NCI-H82 treated with DMSO at 0.1 percent for 48 hours (cell line): ENCODE measurements at regions not wholly inside any gene's neighbourhood (a gene's known extent, or its start where the extent isn't known, plus 50 kb on each side); places are given as distances from the start of the nearest gene placed in this dataset.
"Not testable (repeated sequence)": the region's sequence is repeated elsewhere in the genome, so short reads cannot be mapped to it uniquely, and the experiment has no call there.

Experiments used
- DNase-seq: peaks from one replicate; lab custom pipeline; 2025; ENCODE audit not compliant: unreplicated experiment; lab: John Stamatoyannopoulos, UW

DNA sequence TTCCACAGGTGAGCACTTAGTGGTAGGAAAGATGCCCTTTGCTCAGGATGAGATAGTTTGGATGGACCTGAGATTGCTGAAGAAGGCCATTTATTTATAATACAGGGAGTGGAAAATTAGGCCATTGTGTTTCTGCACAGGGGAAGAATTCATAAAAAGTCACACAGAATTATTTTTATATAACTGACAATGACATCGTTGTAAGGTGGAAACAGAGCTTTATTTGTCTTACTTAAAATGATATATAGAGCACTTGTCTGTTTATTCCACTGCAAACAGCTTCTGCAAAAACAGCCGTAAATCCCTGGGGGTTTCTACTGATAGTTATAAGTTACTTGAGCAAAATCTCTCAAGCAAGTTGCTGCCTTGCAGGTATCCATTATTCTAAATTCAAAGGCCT, 158.1 kb upstream of the ZNF521 start:
- no peak for DNase-seq

DNA sequence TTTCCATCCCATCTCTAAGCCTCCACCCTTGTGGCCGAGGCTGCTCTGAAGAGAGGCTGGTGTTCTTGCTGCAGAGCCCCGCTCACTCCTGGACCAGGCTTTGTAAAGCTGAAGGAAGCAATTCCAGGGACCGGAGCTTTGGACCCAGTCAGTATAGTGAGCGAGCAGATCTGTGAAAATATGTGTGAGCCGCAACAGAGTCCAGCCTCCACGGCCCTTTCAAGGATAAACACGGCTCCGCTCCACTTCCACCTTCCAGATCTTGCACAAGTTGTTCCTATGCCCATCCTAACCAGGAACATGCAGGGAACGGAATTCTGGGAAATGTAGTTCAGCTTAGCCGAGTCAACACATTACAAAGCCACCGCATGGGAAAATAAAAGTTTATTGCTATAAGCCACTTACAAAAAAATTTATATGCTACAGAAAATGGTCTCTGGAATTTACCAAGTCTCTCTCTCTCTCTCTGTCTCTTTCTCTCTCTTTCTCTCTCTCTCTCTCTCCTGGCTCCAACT, 151.7 kb upstream of the ZNF521 start:
- peak; percentile 13 for DNase-seq

DNA sequence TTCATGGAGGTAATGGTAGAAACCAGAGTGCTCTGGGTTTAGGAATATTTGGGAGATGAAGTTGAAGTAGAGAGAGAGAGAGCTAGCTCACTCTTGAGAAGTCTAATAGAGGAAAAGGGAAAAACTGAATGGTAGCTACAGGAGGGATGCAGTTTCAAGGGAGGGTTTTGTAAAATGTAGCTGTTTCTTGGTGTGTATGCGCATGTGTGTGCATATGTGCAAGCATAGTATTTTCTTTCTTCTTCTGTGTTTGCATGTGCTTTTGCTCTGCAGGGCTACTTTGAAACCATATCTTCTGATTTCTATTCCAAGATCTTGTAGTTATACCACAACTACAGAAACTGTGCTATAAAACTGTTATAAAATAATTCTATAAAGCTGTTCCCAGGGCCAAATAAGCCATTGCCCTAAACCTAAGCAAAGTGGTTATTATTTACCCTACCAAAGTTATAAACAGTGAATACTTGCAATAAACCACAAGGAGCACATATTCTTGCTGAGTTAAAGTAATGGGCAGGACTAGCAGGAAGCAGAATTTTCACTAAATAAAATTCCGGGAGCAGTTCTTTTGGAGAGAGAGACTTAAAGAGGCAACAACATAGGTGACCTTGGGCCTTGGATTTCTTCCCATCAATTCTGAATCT, 145.3 kb upstream of the ZNF521 start:
- no peak for DNase-seq

DNA sequence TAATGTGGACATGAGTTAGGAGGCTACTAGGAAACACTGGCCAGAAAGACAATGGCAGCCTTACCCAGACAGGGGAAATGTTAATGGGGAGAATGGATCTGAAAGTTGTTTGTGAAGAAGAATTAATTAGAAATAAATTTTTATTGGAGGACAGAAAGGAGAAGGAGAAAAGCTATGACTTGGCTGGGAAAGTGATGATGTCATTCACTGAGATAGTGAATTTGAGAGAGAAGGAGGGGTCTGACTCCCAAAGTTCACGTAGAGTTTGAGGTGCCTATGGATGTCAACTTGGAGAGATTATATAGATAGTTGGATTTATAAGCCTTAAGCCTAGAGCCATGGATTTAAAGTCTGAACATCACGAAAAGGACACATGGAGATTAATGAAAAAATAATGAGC, 144.6 kb upstream of the ZNF521 start:
- DNase-seq = no peak

DNA sequence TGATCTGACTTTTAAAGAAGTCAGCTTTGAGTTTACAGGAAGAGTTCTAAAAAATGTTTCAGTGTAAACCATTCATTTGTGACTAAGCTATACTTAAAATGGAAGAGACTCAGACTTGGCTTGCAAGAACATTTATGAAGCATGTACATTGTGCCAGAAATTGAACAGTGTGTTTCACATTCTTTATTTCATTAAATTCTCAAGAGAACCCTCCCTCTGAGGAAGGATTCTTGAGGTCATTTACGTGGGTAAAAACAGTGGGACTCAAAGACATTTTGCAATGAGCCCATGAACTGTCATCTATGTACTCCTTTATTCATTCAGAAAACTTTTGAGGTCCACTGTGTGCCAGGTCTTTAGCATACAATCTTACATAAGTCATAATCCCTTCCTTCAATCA, 143.6 kb upstream of the ZNF521 start:
- DNase-seq = no peak

DNA sequence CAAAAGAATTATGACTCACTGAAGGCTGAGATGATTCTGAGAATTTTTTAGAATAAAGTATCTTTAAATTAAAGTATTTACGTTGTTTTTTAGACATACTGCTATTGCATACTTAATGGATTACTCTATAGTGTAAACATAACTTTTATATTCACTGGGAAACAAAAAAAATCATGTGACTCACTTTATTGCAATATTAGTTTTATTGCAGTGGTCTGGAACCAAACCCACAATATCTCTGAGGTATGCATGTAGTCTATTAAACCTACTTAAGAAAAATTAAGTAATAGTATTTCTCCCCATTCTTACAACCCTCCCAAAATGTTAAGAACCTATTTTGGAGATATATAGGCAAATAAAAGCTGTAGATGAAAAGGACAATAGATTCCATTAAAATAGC, 142.9 kb upstream of the ZNF521 start:
- DNase-seq = no peak

DNA sequence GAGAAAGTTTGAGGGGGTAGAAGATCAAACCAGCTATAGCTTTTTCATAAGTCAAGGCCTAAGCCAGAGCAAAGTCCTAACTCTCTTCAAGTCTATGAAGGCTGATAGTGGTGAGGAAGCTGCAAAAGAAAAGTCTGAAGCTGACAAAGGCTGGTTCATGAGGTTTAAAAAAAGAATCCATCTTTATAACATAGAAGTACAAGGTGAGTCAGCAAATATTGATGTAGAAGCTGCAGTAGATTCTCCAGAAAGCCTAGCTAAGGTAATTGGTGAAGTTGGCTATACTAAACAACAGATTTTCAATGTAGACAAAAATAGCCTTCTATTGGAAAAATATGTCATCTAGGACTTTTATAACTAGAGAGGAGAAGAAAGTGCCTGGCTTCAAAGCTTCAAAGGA, 141.4 kb upstream of the ZNF521 start:
- DNase-seq = no peak

DNA sequence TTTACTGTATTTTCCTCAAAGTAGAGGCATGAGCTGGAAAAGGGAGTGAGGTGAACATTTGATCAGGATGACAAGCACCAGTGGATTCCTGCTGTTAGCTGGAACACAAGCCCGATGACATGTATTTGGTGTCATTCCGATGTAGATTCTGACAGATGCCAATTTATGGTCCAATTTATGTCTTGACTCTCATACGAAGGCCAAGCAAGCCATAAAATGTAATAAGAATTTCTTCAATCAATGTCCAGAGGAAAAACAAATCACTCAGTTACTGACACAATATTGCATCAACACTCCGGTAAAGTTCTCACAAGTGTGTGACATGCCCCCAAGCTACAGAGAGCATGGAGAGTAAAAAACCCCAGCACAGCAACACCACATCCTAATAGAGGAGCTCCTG, 138.3 kb upstream of the ZNF521 start:
- DNase-seq = no peak

DNA sequence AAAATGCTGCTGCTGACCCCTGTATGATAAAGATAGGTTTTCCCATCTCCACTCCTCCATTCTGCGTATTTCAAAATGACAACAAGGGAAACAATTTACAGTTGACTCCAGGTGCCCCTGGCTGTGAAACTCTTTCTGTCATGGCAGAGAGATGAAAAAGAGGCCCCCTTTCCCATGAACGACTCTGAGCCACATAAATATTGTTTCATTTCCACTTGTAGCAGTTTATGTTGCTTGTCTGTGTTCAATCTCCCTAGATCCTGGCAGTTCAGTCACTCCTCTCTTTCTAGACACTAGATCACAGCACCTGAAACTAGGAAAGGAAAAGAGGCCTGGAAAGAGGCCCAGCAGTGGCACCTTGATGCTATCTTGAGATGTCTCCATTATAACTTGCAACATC, 121.0 kb upstream of the ZNF521 start:
- no peak for DNase-seq

DNA sequence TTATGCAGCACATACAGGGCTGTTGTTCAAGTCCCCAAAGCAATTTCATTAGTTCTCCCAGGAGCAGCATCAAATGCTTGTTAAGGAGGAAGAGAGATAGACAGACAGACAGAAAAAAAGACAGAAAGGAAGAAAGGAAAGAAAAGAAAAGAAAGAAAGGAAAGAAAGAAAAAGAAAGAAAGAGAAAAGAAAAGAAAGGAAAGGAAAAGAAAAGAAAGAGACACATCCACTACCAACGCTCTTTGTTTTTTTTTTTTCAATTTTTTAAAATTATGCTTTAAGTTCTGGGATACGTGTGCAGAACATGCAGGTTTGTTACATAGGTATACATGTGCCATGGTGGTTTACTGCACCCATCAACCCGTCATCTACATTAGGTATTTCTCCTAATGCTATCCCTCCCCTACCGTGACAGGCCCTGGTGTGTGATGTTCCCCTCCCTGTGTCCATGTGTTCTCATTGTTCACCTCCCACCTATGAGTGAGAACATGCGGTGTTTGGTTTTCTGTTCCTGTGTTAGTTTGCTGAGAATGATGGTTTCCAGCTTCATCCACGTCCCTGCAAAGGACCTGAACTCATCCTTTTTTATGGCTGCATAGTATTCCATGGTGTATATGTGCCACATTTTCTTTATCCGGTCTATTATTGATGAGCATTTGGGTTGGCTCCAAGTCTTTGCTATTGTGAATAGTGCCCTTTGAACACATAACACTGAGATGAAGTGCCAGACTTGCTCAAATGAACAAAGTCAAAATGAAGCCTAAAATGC, 119.0 kb upstream of the ZNF521 start:
- DNase-seq = not testable (repeated sequence)

DNA sequence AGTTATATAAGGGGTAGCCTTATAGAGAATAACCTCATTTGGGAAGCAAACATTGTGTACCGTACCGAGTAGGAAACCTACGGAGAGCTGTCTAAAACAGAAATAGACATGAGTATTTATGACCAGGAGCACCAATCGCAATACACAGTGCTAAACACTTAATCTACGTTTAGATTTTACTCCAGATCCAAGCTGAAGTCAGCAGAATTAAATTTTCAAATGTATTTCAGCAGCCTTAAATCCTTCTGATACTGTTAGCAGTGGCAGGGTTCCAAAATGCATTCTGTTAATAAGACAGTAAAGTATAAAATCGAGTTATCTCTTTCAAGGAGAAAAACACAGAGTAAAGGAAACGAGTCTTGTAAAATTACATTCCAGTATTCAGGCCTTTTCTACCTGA, 118.1 kb upstream of the ZNF521 start:
- no peak for DNase-seq

DNA sequence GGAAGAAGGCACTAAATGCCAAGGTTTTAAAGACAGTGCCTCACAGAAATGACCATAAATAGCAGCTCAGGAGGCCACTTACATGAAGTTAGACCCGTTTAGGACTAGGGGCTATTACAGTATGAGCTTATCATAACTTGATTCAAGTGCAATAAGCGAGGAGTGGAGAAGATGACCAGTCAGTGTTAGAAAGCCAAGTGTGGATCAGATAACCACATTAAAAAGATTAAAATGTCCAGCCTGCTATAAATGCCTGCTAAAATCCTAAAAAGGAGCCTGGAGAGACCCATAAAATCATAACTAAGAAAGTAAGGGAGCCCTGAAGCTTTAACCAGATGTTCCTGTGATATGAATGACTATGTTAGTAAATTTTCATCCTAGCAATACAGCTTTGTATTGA, 117.5 kb upstream of the ZNF521 start:
- no peak for DNase-seq

DNA sequence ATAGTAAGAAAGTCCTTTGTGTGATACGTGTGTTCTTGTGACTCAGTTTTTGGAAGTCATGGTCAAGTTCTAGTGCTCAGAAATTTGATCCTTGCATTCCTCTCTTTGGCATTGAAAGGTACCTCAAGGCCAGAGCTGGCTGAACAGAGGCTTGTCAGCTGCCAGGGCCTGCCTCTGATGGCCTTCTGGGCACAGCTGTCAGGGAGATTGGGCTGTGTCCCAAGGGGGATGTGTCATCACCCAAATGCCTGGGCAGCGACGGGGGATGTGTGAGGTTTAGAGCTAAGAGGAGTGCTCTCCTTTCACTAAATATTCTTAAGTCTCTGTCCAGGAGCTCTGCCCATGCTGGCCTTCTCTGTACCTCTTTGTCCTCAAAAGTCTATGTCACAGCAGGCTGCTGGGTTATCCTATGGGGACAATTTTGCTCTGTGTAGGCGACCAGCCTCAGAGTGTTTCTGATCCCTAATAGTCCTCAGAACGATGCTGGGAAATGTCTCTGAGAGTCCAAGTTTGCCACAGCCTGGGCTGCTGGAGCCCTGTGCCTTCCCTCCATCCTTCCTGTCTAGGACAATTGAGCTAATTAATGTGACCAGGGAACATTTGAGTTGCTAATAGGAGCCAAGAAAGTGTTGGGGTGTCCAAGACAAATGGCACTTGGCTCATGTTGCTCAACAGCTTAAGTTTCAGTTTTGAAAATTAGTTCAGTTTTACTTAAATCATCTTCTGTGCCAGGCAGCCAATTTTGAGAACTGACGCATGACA, 115.4 kb upstream of the ZNF521 start:
- peak; percentile 10 for DNase-seq

DNA sequence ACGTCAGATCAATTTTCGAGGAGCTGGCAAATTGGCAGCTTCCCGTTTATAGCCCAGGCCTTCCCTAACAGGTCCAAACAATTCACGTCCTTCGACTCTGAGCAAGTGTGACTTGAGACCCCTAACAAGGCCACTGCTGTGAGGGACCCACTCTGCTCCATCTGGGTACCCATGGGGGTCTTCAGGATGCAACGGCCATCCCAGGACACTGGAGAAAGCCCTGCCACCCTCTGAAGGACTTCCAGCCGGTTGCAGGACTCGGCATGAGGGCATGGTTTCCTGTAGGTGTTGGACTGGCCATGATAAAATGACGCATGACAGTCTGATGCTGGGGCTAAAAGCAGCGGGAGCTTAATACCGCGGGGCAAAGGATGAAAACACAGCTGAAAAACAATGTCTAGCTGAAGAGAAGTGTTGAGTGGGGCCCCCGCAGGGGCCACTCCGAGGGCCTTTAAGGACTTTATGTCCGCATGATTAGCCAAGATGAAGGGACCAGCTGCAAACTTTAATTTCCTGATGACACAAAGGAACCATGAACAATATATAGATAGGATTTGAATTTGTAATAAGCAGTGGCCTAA, 113.3 kb upstream of the ZNF521 start:
- DNase-seq = no peak

DNA sequence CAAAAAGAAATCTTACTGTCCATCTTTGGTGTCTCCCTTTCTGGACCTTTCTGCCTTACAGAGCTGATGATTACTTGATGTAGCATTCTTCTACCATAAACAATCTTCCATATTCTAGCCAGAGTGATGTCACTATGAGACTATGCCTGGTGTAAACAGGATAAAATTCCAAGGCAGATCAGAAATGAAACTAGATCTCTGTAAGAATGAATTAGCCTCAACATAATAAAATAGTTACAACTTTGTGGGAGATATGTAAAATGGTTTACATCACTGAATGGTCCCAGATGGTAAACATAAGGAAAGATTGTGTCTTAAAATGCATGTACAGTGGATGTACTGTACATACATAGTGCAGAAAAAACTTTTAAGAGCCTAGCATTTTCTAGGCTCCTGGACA, 112.3 kb upstream of the ZNF521 start:
- DNase-seq = no peak

DNA sequence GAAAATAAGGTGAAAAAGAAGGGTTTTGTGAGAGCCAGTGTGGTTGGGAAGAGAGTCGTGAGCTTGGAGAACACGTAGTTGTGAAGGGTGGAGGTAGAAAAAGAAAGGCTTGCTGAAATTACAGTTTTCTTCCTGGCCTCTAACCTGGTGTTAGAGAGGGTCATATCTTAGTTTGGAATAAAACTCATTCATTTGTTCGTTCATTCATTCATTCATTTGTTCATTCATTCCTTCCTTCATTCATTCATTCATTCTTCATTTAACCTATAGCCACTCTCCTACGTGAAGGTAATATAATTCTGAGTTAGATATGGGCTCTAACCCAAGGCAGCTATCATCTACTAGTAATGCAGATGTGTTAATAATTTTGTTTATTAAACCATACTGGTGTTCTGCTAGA, 111.8 kb upstream of the ZNF521 start:
- DNase-seq = no peak

DNA sequence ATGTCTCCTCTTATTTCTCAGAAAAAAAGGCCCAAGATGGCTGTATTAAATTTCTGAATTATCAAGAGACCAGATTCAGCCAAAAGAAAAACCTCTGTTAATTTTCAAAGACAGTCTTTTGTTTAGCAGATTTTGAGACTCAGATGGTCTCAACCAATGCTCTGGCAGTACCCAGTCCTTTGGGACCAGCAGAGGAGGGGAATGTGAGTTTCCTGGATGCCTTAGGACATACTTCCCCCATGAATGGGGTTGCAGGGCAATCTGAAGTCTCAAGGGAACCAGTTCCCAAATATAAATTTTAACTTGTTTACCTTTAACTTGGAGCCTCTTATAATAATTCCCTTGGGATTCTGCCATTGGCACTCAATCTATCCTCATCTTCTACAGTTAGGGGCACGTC, 107.8 kb upstream of the ZNF521 start:
- DNase-seq = no peak

DNA sequence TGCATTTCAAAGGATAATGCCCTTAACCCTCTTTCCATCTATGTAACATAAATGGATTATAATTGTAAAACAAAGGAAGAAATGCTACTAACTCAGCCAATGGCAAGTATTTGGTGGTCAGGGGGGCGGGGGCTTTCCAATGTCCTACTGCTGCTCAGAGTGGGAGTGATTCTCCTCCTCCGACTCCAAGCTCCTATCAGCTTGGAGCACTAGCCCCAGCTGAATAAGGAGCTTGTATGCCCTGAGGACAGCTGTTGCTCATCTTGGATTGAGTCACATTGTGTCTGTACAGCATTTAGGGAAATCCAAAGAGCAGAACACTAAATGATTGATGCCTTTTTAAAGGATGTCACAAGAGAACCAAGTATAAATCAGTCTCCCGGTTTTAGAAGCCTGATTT, 105.6 kb upstream of the ZNF521 start:
- DNase-seq = no peak

DNA sequence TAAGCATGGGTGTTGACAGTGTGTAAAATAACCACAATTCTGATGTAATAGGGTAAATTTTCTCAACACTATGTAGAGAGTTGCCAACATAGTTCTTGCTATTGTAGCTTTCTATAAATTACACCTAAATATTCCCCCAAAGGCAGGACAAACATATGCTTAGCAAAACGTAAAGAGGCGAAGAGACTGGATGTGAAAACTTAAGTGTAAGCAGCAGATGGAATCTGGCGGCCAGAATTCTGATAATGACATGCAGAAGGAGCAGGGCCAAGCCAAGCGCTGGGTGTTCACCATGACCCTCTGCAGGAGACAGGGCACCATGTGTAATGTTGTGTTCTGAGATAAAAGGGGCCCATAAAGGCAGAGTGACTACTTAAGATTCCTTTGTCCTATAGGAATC, 105.2 kb upstream of the ZNF521 start:
- no peak for DNase-seq

DNA sequence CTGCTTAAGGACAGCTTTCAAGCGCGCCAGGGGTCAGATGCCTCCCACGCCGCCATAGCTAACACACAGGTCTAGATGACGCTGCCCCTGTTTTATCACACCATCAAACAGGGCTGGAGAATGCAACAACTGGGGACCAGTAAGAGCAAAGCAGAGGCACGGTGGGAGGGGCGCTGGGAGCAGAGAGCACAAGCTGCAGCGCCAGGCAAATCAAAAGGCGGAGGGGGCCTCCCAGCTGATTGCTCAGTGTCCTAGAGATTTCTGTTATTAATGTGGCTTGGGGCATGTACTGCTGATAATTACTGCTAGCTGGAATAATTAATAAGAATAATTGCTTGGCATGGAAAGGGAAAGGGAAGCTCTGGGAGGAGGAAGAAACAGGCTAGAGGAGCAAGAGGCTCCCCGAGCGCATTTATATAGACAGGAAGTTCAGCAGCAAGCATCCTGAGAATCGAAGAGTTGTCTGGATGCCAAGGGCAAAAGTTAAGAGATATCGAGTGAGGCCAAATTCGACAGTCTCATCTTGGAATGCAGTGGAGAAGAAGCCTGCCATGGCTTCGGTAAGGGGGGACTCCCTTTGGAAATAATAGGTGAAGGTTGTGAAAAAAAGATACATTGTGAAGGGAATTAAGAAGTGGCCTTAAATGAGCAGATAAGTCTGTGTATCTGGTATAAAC, 104.5 kb upstream of the ZNF521 start:
- no peak for DNase-seq

DNA sequence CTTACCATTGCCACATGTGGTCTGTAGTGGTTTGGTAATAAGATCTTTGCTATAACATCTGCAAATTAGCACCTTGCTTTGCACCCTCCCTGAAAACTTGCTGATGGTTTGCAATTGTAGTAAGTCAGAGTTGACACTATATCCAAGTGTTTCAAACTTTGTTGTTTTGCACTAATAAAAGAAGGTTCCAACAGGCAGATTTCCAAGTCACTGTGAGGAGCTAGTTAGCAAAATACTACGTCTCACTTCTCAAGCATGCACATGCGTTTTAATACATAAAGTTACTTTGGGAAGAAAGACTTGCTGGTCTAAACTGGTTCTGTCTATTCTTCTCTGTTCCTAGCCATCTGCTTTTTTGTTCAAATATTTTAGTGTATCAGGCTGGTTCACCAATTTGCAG, 103.7 kb upstream of the ZNF521 start:
- no peak for DNase-seq
